OCI-LY3 (cell line): ENCODE measurements at regions not wholly inside any gene's neighbourhood (a gene's known extent, or its start where the extent isn't known, plus 50 kb on each side); places are given as distances from the start of the nearest gene placed in this dataset.

Experiments used
- H2AFZ ChIP-seq: fragments of 200-600, 300-600 bp; shearing (Covaris generic); 2 replicates; pipeline ENCODE4 v1.6.0; 2014; ENCODE audit warnings: antibody characterized with exemption, low read depth, low read length
- H3K27ac ChIP-seq: fragments of 200-600, 300-600 bp; sonication (generic); 2 replicates; pipeline ENCODE4 v1.5.1; 2014; ENCODE audit warnings: mild to moderate bottlenecking, low read length, moderate library complexity, mixed read lengths
- H3K27me3 ChIP-seq: fragments of 200-600, 300-600 bp; sonication (generic); 2 replicates; pipeline ENCODE4 v1.6.1; 2014; ENCODE audit warnings: low read depth, low read length, mixed read lengths
- H3K36me3 ChIP-seq: fragments of 200-600, 300-600 bp; sonication (generic); replicated peaks from 2 replicates; pipeline ENCODE3; 2014; ENCODE audit warnings: low read depth, low read length, mixed read lengths
- H3K4me1 ChIP-seq: fragments of 300-600, 200-600 bp; sonication (generic); 2 replicates; pipeline ENCODE4 v1.6.1; 2014; ENCODE audit warnings: low read length, mixed read lengths
- H3K4me2 ChIP-seq: fragments of 200-600, 300-600 bp; sonication (generic); 2 replicates; pipeline ENCODE4 v1.6.1; 2014; ENCODE audit warnings: low read length, mixed read lengths
- H3K4me3 ChIP-seq: fragments of 300-600, 200-600 bp; sonication (generic); 2 replicates; pipeline ENCODE4 v1.5.1; 2014; ENCODE audit warnings: antibody characterized with exemption, mild to moderate bottlenecking, low read length, moderate library complexity
- H3K79me2 ChIP-seq: fragments of 300-600, 200-600 bp; shearing (Covaris generic); 2 replicates; pipeline ENCODE4 v1.6.1; 2014; ENCODE audit warnings: mild to moderate bottlenecking, low read length, mixed read lengths
- H3K9ac ChIP-seq: fragments of 300-600, 200-600 bp; shearing (Covaris generic); 2 replicates; pipeline ENCODE4 v1.6.0; 2014; ENCODE audit warnings: mild to moderate bottlenecking, low read length, moderate library complexity
- H3K9me3 ChIP-seq: fragments of 200-600, 300-600 bp; shearing (Covaris generic); 2 replicates; pipeline ENCODE4 v1.6.1; 2014; ENCODE audit warnings: low read length, mixed read lengths; ENCODE audit not compliant: insufficient read depth
- H4K20me1 ChIP-seq: fragments of 200-600, 300-600 bp; sonication (generic); 2 replicates; pipeline ENCODE4 v1.6.1; 2016; ENCODE audit warnings: low read length, mixed read lengths; ENCODE audit not compliant: insufficient read depth
- CTCF ChIP-seq: fragments of 200-600, 300-600 bp; sonication (generic); IDR thresholded peaks from 2 replicates; pipeline ENCODE4 v1.5.1; 2014; ENCODE audit warnings: antibody characterized with exemption, low read length, low read depth
- EZH2phosphoT487 ChIP-seq: fragments of 200-600 bp; shearing (Covaris generic); IDR thresholded peaks from 2 replicates; pipeline ENCODE4 v1.6.1; 2018; ENCODE audit warnings: antibody characterized with exemption, mixed run types, low read depth

DNA sequence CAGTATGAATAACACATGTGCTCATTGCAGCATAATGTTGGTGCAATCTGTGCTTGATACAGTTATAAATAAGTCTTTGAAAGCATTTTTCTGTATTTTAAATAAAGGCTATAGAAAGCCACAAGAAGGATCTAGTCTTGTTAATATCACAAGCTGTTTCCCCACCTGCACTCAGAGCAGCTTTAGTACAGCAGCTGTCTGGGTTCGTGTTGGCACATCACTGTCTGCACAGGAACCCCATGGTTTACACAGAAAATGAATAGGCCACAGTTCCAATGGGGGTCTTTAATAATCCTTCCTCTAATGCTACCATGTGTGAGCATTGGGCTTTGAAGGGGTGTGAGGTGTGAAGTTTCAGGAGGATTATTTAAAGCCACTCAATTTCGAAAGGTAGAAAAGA, 2269.7 kb downstream of the MAT2B start:
- H3K27me3 ChIP-seq, result no peaks in the 10 kb centered on the region
- no peaks in the 10 kb centered on the region for H3K79me2 ChIP-seq
- H2AFZ ChIP-seq, result no peak overlapping the region
- H3K4me1 ChIP-seq, result no peaks in the 10 kb centered on the region
- H3K36me3 ChIP-seq, result no peaks in the 10 kb centered on the region
- H3K27ac ChIP-seq, result no peak overlapping the region
- TF ChIP-seq EZH2phosphoT487 (no peak), CTCF (no peak)
- H4K20me1 ChIP-seq, result no peaks in the 10 kb centered on the region
- no peaks in the 10 kb centered on the region for H3K9me3 ChIP-seq
- no peak overlapping the region for H3K4me3 ChIP-seq
- H3K9ac ChIP-seq, result no peak overlapping the region
- H3K4me2 ChIP-seq, result no peak overlapping the region

GRCh38 chr5:165779505-165779904, 2274.1 kb downstream of the MAT2B start:
- H3K27ac ChIP-seq, result no peak overlapping the region
- H3K79me2 ChIP-seq, result no peaks in the 10 kb centered on the region
- no peaks in the 10 kb centered on the region for H3K9me3 ChIP-seq
- H3K9ac ChIP-seq, result no peak overlapping the region
- no peak overlapping the region for H3K4me2 ChIP-seq
- H3K4me3 ChIP-seq, result no peak overlapping the region
- no peaks in the 10 kb centered on the region for H3K36me3 ChIP-seq
- H4K20me1 ChIP-seq, result no peaks in the 10 kb centered on the region
- H3K4me1 ChIP-seq, result no peaks in the 10 kb centered on the region
- TF ChIP-seq EZH2phosphoT487 (no peak), CTCF (no peak)
- no peak overlapping the region for H2AFZ ChIP-seq
- no peaks in the 10 kb centered on the region for H3K27me3 ChIP-seq

GRCh38 chr5:165780901-165781300, 2275.5 kb downstream of the MAT2B start:
- H3K4me2 ChIP-seq, result no peak overlapping the region
- no peaks in the 10 kb centered on the region for H3K27me3 ChIP-seq
- no peaks in the 10 kb centered on the region for H3K79me2 ChIP-seq
- no peak for TF ChIP-seq EZH2phosphoT487
- no peak for TF ChIP-seq CTCF
- H3K9me3 ChIP-seq, result no peaks in the 10 kb centered on the region
- H3K36me3 ChIP-seq, result no peaks in the 10 kb centered on the region
- no peak overlapping the region for H3K27ac ChIP-seq
- no peak overlapping the region for H3K9ac ChIP-seq
- H3K4me3 ChIP-seq, result no peak overlapping the region
- H2AFZ ChIP-seq, result no peak overlapping the region
- H3K4me1 ChIP-seq, result no peaks in the 10 kb centered on the region
- no peaks in the 10 kb centered on the region for H4K20me1 ChIP-seq

- no peak overlapping the region for H3K9ac ChIP-seq
- no peaks in the 10 kb centered on the region for H3K79me2 ChIP-seq
- no peaks in the 10 kb centered on the region for H3K9me3 ChIP-seq
- no peak overlapping the region for H2AFZ ChIP-seq
- no peaks in the 10 kb centered on the region for H3K36me3 ChIP-seq
- H3K4me2 ChIP-seq, result no peak overlapping the region
- H3K27ac ChIP-seq, result no peak overlapping the region
- no peaks in the 10 kb centered on the region for H4K20me1 ChIP-seq
- H3K4me3 ChIP-seq, result no peak overlapping the region
- TF ChIP-seq CTCF (no peak), EZH2phosphoT487 (no peak)
- H3K4me1 ChIP-seq, result no peaks in the 10 kb centered on the region
- H3K27me3 ChIP-seq, result no peaks in the 10 kb centered on the region
Measured at GRCh38 chr5:165781738-165782137, 2276.3 kb downstream of the MAT2B start.
